H1 (cell line): ENCODE measurements at regions not wholly inside any gene's neighbourhood (a gene's known extent, or its start where the extent isn't known, plus 50 kb on each side); places are given as distances from the start of the nearest gene placed in this dataset.

Experiments
- CTCF ChIA-PET: fragments of 300-600 bp; sonication (Branson Sonifier 250); formaldehyde crosslinking; loops from one replicate; lab custom pipeline; 2021; ENCODE audit not compliant: partially characterized antibody; lab: Charles Lee
- POLR2A ChIA-PET: fragments of 300-600 bp; sonication (Branson Sonifier 250); formaldehyde crosslinking; loops from one replicate; lab custom pipeline; 2021; ENCODE audit warnings: inconsistent platforms; ENCODE audit not compliant: partially characterized antibody; lab: Charles Lee
- DNase-seq, 2 experiments: peaks; one replicate each; pipeline versions ENCODE4 v3.0.0 to v3.0.0-alpha.2; 2010 to 2022; ENCODE audit warnings: low spot score in 2 of 2, low read depth in 1 of 2, mixed read lengths in 1 of 2
- FAIRE-seq: peaks from 2 replicates; lab custom pipeline; 2011; peaks lifted over from hg19 to GRCh38; lab: Jason Lieb, UNC
- H2AFZ ChIP-seq: 2 replicates; pipeline ENCODE4 v1.8.1; 2012; ENCODE audit warnings: low read length, inconsistent platforms
- H2AK5ac ChIP-seq: 2 replicates; pipeline ENCODE4 v1.6.1; 2013; ENCODE audit warnings: low read depth, low read length
- H2BK120ac ChIP-seq: replicated peaks from 2 replicates; pipeline ENCODE3; 2013; ENCODE audit warnings: low read depth, low read length, inconsistent platforms
- H2BK12ac ChIP-seq: 2 replicates; pipeline ENCODE4 v1.6.1; 2013; ENCODE audit warnings: low read depth, low read length
- H2BK15ac ChIP-seq: 2 replicates; pipeline ENCODE4 v1.6.1; 2013; ENCODE audit warnings: low read length
- H2BK20ac ChIP-seq: 2 replicates; pipeline ENCODE4 v1.6.1; 2013; ENCODE audit warnings: low read length
- H2BK5ac ChIP-seq: 2 replicates; pipeline ENCODE4 v1.6.1; 2013; ENCODE audit warnings: low read depth, low read length
- H3K14ac ChIP-seq: 2 replicates; pipeline ENCODE4 v1.6.1; 2013; ENCODE audit warnings: inconsistent platforms; ENCODE audit not compliant: insufficient read length
- H3K18ac ChIP-seq: 2 replicates; pipeline ENCODE4 v1.6.1; 2013; ENCODE audit warnings: low read length; ENCODE audit errors: extremely low read depth
- H3K23ac ChIP-seq: 2 replicates; pipeline ENCODE4 v1.6.1; 2013; ENCODE audit warnings: inconsistent platforms; ENCODE audit not compliant: insufficient read length
- H3K23me2 ChIP-seq: 2 replicates; pipeline ENCODE4 v1.6.1; 2013; ENCODE audit warnings: low read depth, low read length
- H3K27ac ChIP-seq: 2 replicates; pipeline ENCODE4 v1.6.1; 2011; ENCODE audit warnings: low read depth, low read length, inconsistent platforms
- H3K27me3 ChIP-seq, 4 experiments: replicated peaks in 1 of 4; 1 replicate in 1 of 4; 2 replicates in 3 of 4; pipeline versions ENCODE4 v1.6.1 to v1.8.1; 2011 to 2013; ENCODE audit warnings: low read length in 3 of 4, mild to moderate bottlenecking in 3 of 4, inconsistent platforms in 2 of 4, mixed read lengths in 2 of 4, moderate library complexity in 1 of 4; ENCODE audit not compliant: control insufficient read depth in 3 of 4, insufficient read depth in 3 of 4; ENCODE audit errors: extremely low read depth in 1 of 4
- H3K36me3 ChIP-seq, 4 experiments: 2 replicates each; pipeline versions ENCODE4 v1.6.1 to v1.8.1; 2011 to 2013; ENCODE audit warnings: mild to moderate bottlenecking in 4 of 4, low read length in 3 of 4, moderate library complexity in 2 of 4, control low read depth in 1 of 4, inconsistent platforms in 1 of 4; ENCODE audit not compliant: insufficient read depth in 4 of 4, control insufficient read depth in 2 of 4
- H3K4ac ChIP-seq: replicated peaks from 2 replicates; pipeline ENCODE3; 2013; ENCODE audit warnings: low read length, low read depth, mixed read lengths, inconsistent platforms; ENCODE audit not compliant: insufficient read length
- H3K4me1 ChIP-seq, 4 experiments: replicated peaks in 1 of 4; 1 replicate in 1 of 4; 2 replicates in 3 of 4; pipeline versions ENCODE4 v1.6.1 to v1.8.1; 2011 to 2013; ENCODE audit warnings: low read length in 3 of 4, inconsistent platforms in 2 of 4, mixed read lengths in 1 of 4; ENCODE audit not compliant: insufficient read depth in 4 of 4, control insufficient read depth in 3 of 4
- H3K4me2 ChIP-seq, 2 experiments: 2 replicates each; pipeline versions ENCODE4 v1.6.1 to v1.8.1; 2011 to 2013; ENCODE audit warnings: low read depth in 2 of 2, low read length in 2 of 2, control low read depth in 1 of 2, inconsistent platforms in 1 of 2, mild to moderate bottlenecking in 1 of 2; ENCODE audit not compliant: insufficient read depth in 1 of 2
- H3K4me3 ChIP-seq, 4 experiments: fragments of 200-600, 300-600 bp in 1 of 4; sonication (generic), shearing (Covaris generic), sonication (Bioruptor Twin) in 1 of 4; 2 replicates each; pipeline versions ENCODE4 v1.5.1 to v1.8.1; 2011 to 2016; ENCODE audit warnings: low read length in 4 of 4, low read depth in 3 of 4, control low read depth in 2 of 4, inconsistent platforms in 2 of 4, mild to moderate bottlenecking in 2 of 4, mixed read lengths in 1 of 4, moderate library complexity in 1 of 4; ENCODE audit not compliant: insufficient read depth in 2 of 4; ENCODE audit errors: extremely low read depth in 1 of 4
- H3K56ac ChIP-seq: replicated peaks from 2 replicates; pipeline ENCODE3; 2013; ENCODE audit warnings: low read depth, mild to moderate bottlenecking, mixed read lengths, low read length, inconsistent platforms; ENCODE audit not compliant: insufficient read length
- H3K79me1 ChIP-seq: 2 replicates; pipeline ENCODE4 v1.6.1; 2013; ENCODE audit warnings: low read depth, low read length, control low read depth
- H3K79me2 ChIP-seq, 2 experiments: 2 replicates each; pipeline versions ENCODE4 v1.6.1 to v1.8.1; 2012 to 2013; ENCODE audit warnings: low read length in 2 of 2, mild to moderate bottlenecking in 2 of 2, inconsistent platforms in 1 of 2; ENCODE audit not compliant: insufficient read depth in 2 of 2, control insufficient read depth in 1 of 2
- H3K9ac ChIP-seq, 4 experiments: replicated peaks in 1 of 4; 1 replicate in 1 of 4; 2 replicates in 3 of 4; pipeline versions ENCODE4 v1.6.1 to v1.8.1; 2011 to 2013; ENCODE audit warnings: low read depth in 3 of 4, low read length in 3 of 4, control low read depth in 2 of 4, mild to moderate bottlenecking in 2 of 4, moderate library complexity in 2 of 4, inconsistent platforms in 1 of 4; ENCODE audit errors: extremely low read depth in 1 of 4
- H3K9me3 ChIP-seq, 2 experiments: 2 replicates each; pipeline versions ENCODE4 v1.6.1 to v1.8.1; 2012 to 2013; ENCODE audit warnings: mild to moderate bottlenecking in 2 of 2, moderate library complexity in 2 of 2, control low read depth in 1 of 2, inconsistent platforms in 1 of 2, low read depth in 1 of 2, low read length in 1 of 2, mixed read lengths in 1 of 2; ENCODE audit not compliant: insufficient read depth in 2 of 2
- H4K20me1 ChIP-seq, 2 experiments: replicated peaks in 1 of 2; 2 replicates each; pipeline versions ENCODE3 to v1.8.1; 2011 to 2013; ENCODE audit warnings: inconsistent platforms in 2 of 2, low read length in 2 of 2, mild to moderate bottlenecking in 1 of 2; ENCODE audit not compliant: insufficient read depth in 2 of 2, control insufficient read depth in 1 of 2
- H4K5ac ChIP-seq: 2 replicates; pipeline ENCODE4 v1.6.1; 2013; ENCODE audit warnings: low read length, low read depth, mixed read lengths, inconsistent platforms; ENCODE audit not compliant: insufficient read length
- H4K8ac ChIP-seq: 2 replicates; pipeline ENCODE4 v1.8.0; 2013; ENCODE audit warnings: mild to moderate bottlenecking, moderate library complexity, low read length, inconsistent platforms; ENCODE audit not compliant: insufficient read depth; ENCODE audit errors: extremely low read depth
- H4K91ac ChIP-seq: replicated peaks from 2 replicates; pipeline ENCODE3; 2013; ENCODE audit warnings: low read length, mixed read lengths, inconsistent platforms; ENCODE audit not compliant: insufficient read length
- ATF2 ChIP-seq: IDR thresholded peaks from 2 replicates; pipeline ENCODE4 v1.6.1; 2012; ENCODE audit warnings: low read length, inconsistent platforms
- EGR1 ChIP-seq: IDR thresholded peaks from 2 replicates; pipeline ENCODE4 v1.6.1; 2011; ENCODE audit warnings: low read depth, low read length, borderline replicate concordance
- KDM1A ChIP-seq: fragments of 200-600, 300-600 bp; sonication (generic); IDR thresholded peaks from 2 replicates; pipeline ENCODE4 v1.7.1; 2016; ENCODE audit warnings: mild to moderate bottlenecking, low read length, borderline replicate concordance
- NANOG ChIP-seq: IDR thresholded peaks from 2 replicates; pipeline ENCODE4 v1.6.1; 2011; ENCODE audit warnings: low read length, low read depth, mild to moderate bottlenecking, inconsistent platforms; ENCODE audit not compliant: insufficient read depth, poor library complexity, severe bottlenecking
- NRF1 ChIP-seq: IDR thresholded peaks from 2 replicates; pipeline ENCODE4 v1.6.1; 2011; ENCODE audit warnings: mild to moderate bottlenecking, low read depth, low read length, improper control_type of control experiment
- PHF8 ChIP-seq: fragments of 200-600 bp; sonication (generic); conservative IDR thresholded peaks from 2 replicates; pipeline ENCODE4 v1.7.1; 2012; ENCODE audit warnings: low read depth, mild to moderate bottlenecking, inconsistent platforms, low read length, moderate library complexity
- RAD21 ChIP-seq, 2 experiments: IDR thresholded peaks in 1 of 2; conservative IDR thresholded peaks in 1 of 2; 2 replicates each; pipeline ENCODE4 v1.6.1; 2011; ENCODE audit warnings: low read depth in 2 of 2, low read length in 2 of 2, improper control_type of control experiment in 1 of 2, inconsistent platforms in 1 of 2, mild to moderate bottlenecking in 1 of 2, moderate library complexity in 1 of 2
- SRF ChIP-seq: IDR thresholded peaks from 2 replicates; pipeline ENCODE4 v1.6.1; 2011; ENCODE audit warnings: mild to moderate bottlenecking, low read depth, low read length, moderate library complexity
- TAF1 ChIP-seq: IDR thresholded peaks from 2 replicates; pipeline ENCODE4 v1.6.1; 2011; ENCODE audit warnings: mild to moderate bottlenecking, low read depth, low read length
- USF2 ChIP-seq: IDR thresholded peaks from 2 replicates; pipeline ENCODE4 v1.6.1; 2011; ENCODE audit warnings: low read length, improper control_type of control experiment
- YY1 ChIP-seq: IDR thresholded peaks from 2 replicates; pipeline ENCODE4 v1.6.1; 2011; ENCODE audit warnings: low read depth, mild to moderate bottlenecking, low read length
- WGBS, 2 experiments: shearing (Covaris generic) in 1 of 2; methylation state at CpG; one replicate each; pipeline versions ENCODE4 v1.1.6 to v1.1.7; 2013 to 2015; ENCODE audit warnings: low lambda C conversion rate in 2 of 2, mixed read lengths in 2 of 2, inconsistent platforms in 1 of 2, low coverage in 1 of 2, missing lambda C conversion rate in 1 of 2; ENCODE audit not compliant: insufficient replicate concordance in 2 of 2, insufficient coverage in 1 of 2, insufficient read length in 1 of 2; ENCODE audit errors: extremely low coverage in 1 of 2, missing lambda C conversion rate in 1 of 2; 5-methylcytosine and 5-hydroxymethylcytosine counted together

GRCh38 chr2:43143756-43144155, 82.7 kb downstream of the ZFP36L2 start:
- Histone ChIP-seq H4K20me1 (no peaks in the 10 kb centered on the region), H2AFZ (no peak overlapping the region), H2BK12ac (no peak overlapping the region), H3K27me3 (no peaks in the 10 kb centered on the region), H2AK5ac (no peak overlapping the region), H3K27ac (no peak overlapping the region), H3K4ac (no peak overlapping the region), H2BK5ac (no peak overlapping the region), H3K4me1 (peaks cover 2 to 10% (median 5%) of the 10 kb centered on the region in 4 experiments; a peak in 5 of 7 replicates), H3K14ac (no peak overlapping the region), H3K23me2 (no peaks in the 10 kb centered on the region; the same call in 1 of the 2 replicates), H2BK120ac (no peak overlapping the region), H3K36me3 (no peaks in the 10 kb centered on the region), H3K23ac (no peak overlapping the region), H4K5ac (no peak overlapping the region), H3K9me3 (no peaks in the 10 kb centered on the region), H3K4me3 (no peak overlapping the region), H4K8ac (no peak overlapping the region), H3K9ac (no peak overlapping the region), H2BK15ac (no peak overlapping the region), H3K18ac (no peak overlapping the region), H3K79me1 (no peaks in the 10 kb centered on the region), H4K91ac (no peak overlapping the region), H2BK20ac (no peak overlapping the region), H3K4me2 (no peak overlapping the region), H3K79me2 (no peaks in the 10 kb centered on the region), H3K56ac (no peak overlapping the region)
- WGBS, 2 experiments, result 90% methylated on average over 8 of the region's 8 CpGs; no CpG with 5 or more reads in 1 of the 2 experiments
- FAIRE-seq (no peak), DNase-seq (no peak)
- ChIA-PET CTCF (interaction anchor here (1.6 kb wide), 1 partner anchor 84 kb away, joined by 6 read pairs; the partner anchor contains the start of gene ZFP36L2), POLR2A (interaction anchor here (0.6 kb wide), 1 partner anchor 870 kb away, joined by 3 read pairs; no protein-coding TSS in a partner anchor)
- no peak for TF ChIP-seq USF2
- no peak for TF ChIP-seq KDM1A
- TF ChIP-seq NANOG, result no peak
- TF ChIP-seq EGR1, result no peak
- TF ChIP-seq PHF8, result no peak
- TF ChIP-seq NRF1, result no peak
- TF ChIP-seq SRF, result no peak
- no peak for TF ChIP-seq ATF2
- TF ChIP-seq YY1, result no peak
- no peak for TF ChIP-seq TAF1
- no peak for TF ChIP-seq RAD21 (IDR thresholded peaks at IDR 0.05 in 1 of 2, conservative IDR thresholded peaks at IDR 0.05 in 1 of 2; ENCODE audit: low read depth in 2 of 2, low read length in 2 of 2)
